Skin of body (tissue), 2 donors: ENCODE measurements at regions not wholly inside any gene's neighbourhood (a gene's known extent, or its start where the extent isn't known, plus 50 kb on each side); places are given as distances from the start of the nearest gene placed in this dataset. TPM values are rescaled to one million over a fixed set of nuclear protein-coding genes. Genes with fewer than 3 reads are reported as not detected.

Source experiments
- DNase-seq: peaks from one replicate; lab custom pipeline; 2025; lab: John Stamatoyannopoulos, UW
- small RNA-seq: library from RNA; depleted of rRNA; stranded (forward); fragments of <200 nt; gene quantifications from one replicate; pipeline ENCODE3, GENCODE V24; 2014; ENCODE audit warnings: low replicate concordance

DNA sequence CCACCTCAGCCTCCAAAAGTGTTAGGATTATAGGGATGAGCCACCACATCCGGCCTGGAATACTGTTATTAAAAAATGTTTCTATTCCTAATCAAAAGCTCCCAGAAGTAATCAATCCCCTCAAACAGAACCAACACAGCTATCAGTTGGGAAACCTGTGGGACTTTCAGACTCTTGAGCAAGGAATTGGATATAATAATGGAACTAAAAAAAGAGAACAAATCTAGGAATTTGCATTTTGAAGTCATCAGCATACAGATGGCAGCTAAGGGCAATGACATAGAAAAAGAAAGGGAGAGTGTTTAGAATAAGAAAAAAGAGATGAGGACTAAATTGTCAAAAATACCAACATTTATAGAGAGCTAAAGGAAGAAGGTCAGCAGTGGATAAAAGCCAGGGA lies 54.7 kb upstream of the AMN1 start:
- no peak for DNase-seq

DNA sequence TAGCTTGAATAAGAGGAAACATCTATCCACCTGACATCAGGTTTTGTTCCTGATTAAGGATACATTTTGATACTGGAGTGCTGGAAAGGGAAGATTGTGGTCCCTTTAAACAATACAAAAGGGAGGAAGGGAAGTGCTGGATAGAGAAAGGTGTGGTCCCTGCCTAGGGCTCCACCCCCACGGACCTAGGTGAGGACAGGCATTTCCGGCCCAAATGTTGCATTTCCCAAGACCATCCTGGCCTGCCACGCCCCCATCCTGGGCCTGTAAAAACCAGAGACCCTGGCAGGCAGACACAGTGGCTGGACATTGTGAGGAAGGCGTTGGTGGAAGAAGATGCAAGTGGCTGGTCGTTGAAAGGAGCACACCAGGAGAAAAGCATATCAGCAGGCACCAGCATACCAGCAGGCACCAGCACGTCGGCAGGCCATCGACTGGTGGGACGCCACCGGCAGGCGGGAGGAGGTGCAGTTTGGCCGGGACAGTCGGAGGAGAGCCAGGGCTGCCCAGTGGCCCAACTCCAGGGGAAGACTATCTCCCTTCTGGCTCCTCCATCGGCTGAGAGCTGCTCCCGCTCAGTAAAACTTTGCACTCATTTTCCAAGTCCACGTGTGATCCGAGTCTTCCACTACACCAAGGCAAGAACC lies 53.2 kb upstream of the AMN1 start:
- DNase-seq, result no peak

DNA sequence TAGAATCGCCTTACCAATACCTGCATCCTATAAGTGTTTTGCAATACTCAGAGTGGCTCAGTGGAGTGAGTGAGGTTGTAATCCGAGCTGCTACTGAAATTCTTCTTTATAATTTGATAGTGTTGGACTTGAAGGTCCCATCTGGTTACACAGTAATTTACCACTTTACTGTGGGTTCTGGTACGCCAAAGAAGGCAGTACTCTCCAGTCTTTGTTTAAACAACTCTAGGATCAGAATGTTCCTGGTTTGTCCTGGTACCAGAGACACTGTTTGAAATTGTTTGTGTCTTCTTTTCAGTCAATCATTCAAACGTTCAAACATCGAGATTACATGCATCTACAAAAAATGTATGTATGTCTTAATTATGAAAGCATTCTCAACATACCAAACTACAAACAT lies 51.3 kb upstream of the AMN1 start:
- DNase-seq, result no peak

DNA sequence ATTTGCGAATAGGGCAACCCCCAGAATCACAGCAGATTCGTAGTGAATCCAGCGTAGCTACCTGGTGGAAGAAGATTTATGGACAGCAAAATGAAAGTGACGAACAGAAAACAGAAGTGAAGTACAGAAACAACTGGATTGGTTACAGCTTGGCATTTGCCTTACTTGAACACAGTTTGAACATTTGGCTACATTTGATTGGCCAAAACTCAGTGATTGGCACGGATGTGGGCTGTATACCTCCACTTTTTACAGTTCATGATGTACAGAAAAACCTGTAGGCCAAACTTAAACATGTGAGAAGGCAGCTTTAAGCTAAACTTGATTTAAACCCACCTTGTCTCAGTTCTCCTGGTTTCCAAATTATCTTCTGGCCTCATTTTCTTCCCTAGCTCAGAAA lies 49.9 kb upstream of the AMN1 start:
- DNase-seq, result no peak

Small RNA genes lying in the stretch of these regions (small RNA-seq; reads per million reads assigned to genes)
- gene RF00402 (not detected), gene RNU6-1069P (not detected)
